Left cardiac atrium (tissue), 4 donors: ENCODE measurements at regions not wholly inside any gene's neighbourhood (a gene's known extent, or its start where the extent isn't known, plus 50 kb on each side); places are given as distances from the start of the nearest gene placed in this dataset.

Source experiments
- ATAC-seq, 2 donors: fragments of 200-7000 bp; cut with Tn5 transposase; one replicate each; pipeline ENCODE4 v1.9.1; 2020; ENCODE audit warnings: mild to moderate bottlenecking in 2 of 2, moderate library complexity in 2 of 2
- DNase-seq: peaks from one replicate; pipeline ENCODE4 v3.0.0-alpha.2; 2020
- intact Hi-C, 2 donors: fragments of 100-400 bp; cut with DNase I; formaldehyde crosslinking; loops; one replicate each; pipeline versions ENCODE4 v1.14.1 to v1.15.1; 2022 to 2023
- microRNA-seq, 2 donors: library from miRNA; unstranded; fragments of <30 nt; microRNA quantifications; one replicate each; pipeline ENCODE4 v1.2.0, GENCODE V29; 2020
- donor health status: DM: no; HTN: yes; CAD: no.
- donor health status: DM: no; HTN: yes; CAD: no; lungs with severe emphysema.
- donor health status: DM: yes; HTN: yes; CAD: no.
- donor health status: Dilated cardiomyopathy.

- DNase-seq (no peak), ATAC-seq (no peak)
- intact Hi-C loops, result no loop called here
Observed at GRCh38 chr18:37649416-37649815, 83.8 kb upstream of the CELF4 start.

DNA sequence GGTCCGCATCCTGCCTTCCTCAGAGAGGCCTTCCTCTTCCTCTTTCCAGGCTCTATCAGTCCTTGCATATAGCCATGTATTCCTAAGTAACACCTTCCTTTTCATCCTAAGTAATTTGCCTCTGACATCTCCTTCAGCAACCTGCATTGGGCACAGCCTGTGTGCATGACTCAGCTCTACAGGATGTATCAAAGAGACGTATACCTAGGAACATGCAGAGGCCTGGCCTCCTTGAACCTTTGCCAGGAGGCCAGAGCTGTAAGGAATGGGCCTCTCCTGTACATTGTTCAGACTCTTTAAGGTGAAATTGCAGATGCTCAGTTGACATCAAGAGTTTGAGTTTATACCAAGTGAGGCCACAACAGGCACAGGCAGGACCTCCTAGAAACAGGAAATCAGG is 76.0 kb upstream of the CELF4 start:
- DNase-seq (no peak), ATAC-seq (no peak)
- intact Hi-C loops, result no loop called here

- no peak for ATAC-seq
- intact Hi-C loops, result no loop called here
- no peak for DNase-seq
Observed at GRCh38 chr18:37640504-37640903, 74.9 kb upstream of the CELF4 start.

DNA sequence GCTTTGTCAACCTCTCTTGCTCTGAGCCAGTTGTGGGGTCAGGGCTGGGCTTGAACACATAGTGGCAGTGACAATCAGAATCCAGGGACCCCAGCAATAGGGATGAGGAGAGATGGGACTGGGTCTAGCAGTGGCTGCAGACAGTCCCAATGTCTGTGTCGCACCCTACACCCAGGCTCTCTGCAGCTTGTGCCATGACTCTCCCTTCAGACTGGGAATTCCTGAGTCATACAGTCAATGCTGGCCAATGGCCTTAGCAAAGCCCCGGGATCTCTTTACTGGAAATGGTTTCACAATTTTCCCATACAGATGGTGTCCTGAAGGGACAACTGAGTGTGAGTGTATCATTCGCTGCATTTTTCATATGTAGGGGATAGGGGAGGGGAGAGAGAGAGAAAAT is 74.2 kb upstream of the CELF4 start:
- intact Hi-C loops, result no loop called here
- no peak for DNase-seq
- peak in 1 of 2 donors; percentile 50 for ATAC-seq

DNA sequence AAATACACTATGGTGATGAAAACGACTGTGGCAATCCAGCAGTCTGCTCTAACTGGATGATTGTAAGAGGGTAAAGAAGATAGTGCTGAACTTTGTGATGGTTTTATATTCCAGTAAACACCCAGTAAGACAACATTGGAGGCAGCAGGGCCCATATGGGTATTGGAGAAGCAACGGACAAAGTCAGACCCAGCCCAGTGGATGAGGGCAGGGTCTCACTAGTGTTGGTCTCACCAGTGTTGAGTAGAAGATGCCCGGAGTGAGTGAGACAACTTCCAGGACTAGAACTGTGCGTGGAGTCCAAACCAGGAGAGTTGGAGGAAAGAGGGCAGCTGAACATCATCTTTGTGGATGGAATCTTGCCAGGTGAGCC is 71.9 kb upstream of the CELF4 start:
- intact Hi-C loops, result no loop called here
- DNase-seq, result no peak

DNA sequence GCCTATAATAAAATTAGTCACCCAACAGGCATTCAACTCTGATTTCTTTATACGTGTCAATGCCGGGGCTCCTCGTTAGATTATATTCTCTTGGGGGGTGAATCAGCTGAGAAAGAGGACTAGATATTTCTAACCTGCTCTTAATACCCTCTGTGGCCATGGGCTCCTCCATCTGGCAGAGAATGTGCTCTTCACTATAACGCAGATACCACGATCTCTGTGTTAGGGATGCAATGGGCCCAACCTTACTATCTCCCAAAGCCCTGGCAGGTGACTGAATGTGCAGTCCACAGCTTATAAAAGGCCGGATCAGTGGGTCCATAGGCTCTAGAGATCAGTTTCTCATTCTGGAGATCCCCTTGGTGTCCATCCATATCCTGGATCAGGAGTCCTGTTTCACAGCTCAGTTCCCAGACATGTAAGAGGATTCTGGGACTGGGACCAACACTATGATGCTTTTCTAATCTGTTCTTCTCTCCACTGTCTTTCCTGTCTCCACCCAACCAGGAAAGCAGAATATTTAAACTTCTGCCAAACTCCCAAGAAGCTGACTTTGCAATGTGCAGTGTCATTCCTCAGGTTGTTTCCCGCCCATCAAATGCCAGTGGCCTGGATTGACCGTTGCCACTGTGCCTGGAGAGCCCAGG is 71.4 kb upstream of the CELF4 start:
- intact Hi-C loops, result no loop called here
- no peak for ATAC-seq
- DNase-seq, result no peak

More for the DNA sequence above, 71.9 kb upstream of the CELF4 start:
- no peak for ATAC-seq

DNA sequence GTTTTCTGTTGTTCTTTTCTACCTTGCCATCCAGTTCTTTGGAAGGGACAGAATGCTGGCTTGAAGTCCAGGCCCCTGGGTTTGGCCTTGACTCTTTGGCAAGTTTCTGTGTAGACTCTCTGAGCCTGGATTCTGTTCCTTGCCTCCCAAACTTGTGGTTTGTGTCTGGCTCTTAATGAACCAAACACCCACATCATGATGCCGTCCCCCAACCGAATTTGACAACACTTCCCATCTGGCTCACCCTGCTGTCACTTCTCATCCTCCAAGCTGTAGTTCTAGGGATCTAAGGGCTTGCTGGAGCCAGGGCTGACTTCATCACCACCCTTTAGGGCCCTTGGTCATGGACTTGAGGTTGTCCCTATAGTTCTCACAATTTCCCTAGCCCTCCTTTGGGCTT is 68.9 kb upstream of the CELF4 start:
- ATAC-seq (peak in 1 of 2 donors; percentile 22), DNase-seq (no peak)
- intact Hi-C loops, result no loop called here

DNA sequence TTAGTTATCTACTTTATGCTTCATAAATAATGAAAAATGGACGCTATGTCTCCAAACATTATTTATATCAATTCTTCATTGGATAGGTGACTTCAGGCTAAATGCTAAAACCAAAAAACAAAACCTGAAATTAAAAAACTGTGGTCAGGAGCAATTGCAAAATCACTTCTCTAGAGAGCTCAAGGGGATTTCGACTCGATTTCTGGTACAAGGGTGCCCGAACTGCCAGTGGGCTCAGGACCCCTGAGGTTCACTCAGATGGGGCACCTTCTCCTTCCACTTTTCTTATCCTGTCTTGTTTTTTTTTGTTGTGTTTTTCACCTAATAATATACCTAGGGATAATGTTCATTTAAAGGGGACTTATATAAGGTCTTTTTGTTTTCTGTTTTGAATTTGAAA is 65.8 kb upstream of the CELF4 start:
- intact Hi-C loops, result no loop called here
- ATAC-seq, result no peak
- DNase-seq, result no peak

- intact Hi-C loops, result no loop called here
- ATAC-seq, result no peak
Observed at GRCh38 chr18:37630334-37630733, 64.7 kb upstream of the CELF4 start.

DNA sequence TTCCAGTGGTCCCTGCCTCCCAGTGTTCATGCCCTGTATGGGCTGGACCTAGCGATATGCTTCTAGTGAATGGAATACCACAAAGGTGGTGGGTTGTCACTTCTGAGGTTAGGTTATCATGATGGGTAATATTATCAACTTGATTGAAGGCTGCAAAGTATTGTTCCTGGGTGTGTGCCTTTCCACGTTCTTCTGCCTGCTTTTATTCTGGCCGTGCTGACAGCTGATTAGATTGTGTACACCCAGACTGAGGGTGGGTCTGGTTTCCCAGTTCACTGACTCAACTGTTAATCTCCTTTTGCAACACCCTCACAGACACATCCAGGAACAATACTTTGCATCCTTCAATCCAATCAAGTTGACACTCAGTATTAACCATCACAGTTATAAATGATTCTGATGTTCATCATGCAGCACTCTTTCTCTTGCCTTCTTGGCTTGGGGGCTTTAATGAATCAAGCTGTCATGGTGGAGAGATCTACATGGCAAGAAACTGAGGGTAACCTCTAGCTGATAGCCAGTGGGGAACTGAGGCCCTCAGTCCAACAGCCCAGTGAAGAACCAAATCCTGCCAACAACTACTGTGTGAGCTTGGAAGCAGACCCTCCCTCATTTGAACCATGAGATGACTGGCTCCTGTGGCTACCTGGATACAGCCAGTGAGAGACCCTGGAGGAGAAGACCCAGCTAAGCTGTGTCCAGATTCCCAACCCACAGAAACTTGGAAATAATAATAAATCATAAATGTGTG is 63.0 kb upstream of the CELF4 start:
- no peak for ATAC-seq
- no peak for DNase-seq
- intact Hi-C loops, result no loop called here

More at GRCh38 chr18:37630334-37630733, 64.7 kb upstream of the CELF4 start:
- DNase-seq, result no peak

DNA sequence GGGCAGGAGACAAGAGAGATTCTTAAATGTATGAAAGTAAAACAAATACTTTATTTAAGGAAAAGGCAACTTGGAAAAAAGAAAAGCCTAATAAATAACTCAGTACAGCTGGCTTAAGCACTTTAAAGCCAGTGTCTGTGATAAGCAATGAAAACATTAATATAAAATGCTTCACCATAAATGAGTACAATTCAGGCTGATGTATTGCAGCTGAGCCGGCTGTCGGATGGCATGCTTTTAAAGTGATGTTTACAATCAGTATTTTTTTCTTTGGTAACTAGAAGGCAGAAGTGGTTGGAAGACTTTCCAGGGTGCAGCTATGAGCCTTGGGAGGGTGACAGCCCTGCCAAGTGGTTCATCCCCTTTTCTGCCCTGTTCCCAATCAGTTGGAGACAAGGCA is 58.7 kb upstream of the CELF4 start:
- no peak for DNase-seq
- ATAC-seq, result no peak
- intact Hi-C loops, result no loop called here

- DNase-seq (no peak), ATAC-seq (no peak)
- intact Hi-C loops, result no loop called here
Observed at GRCh38 chr18:37619964-37620363, 54.4 kb upstream of the CELF4 start.

GRCh38 chr18:37617623-37618022 is 52.0 kb upstream of the CELF4 start:
- ATAC-seq (no peak), DNase-seq (no peak)
- intact Hi-C loops, result no loop called here

Small RNA genes lying in the stretch of these regions (microRNA-seq; reads per million reads assigned to microRNA genes)
- gene MIR4318, result 0 reads per million in 2 donors
- 0 reads per million in 2 donors for gene MIR5583-1
- gene MIR5583-2, result 0 reads per million in 2 donors
- 0 reads per million in 2 donors for gene MIR924
